ENCODE measurements at regions not wholly inside any gene's neighbourhood (a gene's known extent, or its start where the extent isn't known, plus 50 kb on each side); places are given as distances from the start of the nearest gene placed in this dataset.
"Not testable (repeated sequence)": the region's sequence is repeated elsewhere in the genome, so short reads cannot be mapped to it uniquely, and the experiment has no call there.

- Mint-ChIP-seq H3K36me3 (ENCODE audit: unreplicated experiment) (peaks cover 7% of the 10 kb centered on the region), H3K4me1 (ENCODE audit: low read depth, unreplicated experiment) (no peaks in the 10 kb centered on the region), H3K27ac (ENCODE audit: unreplicated experiment) (no peak overlapping the region), H3K4me3 (ENCODE audit: unreplicated experiment) (no peak overlapping the region), H3K27me3 (ENCODE audit: unreplicated experiment) (no peaks in the 10 kb centered on the region), H3K9me3 (ENCODE audit: unreplicated experiment) (peaks cover 14% of the 10 kb centered on the region)
- TF ChIP-seq CTCF (IDR thresholded peaks at IDR 0.05; ENCODE audit: partially characterized antibody, unreplicated experiment): no peak
- no peak for DNase-seq
Measured at GRCh38 chr1:73327180-73327793, 870.7 kb downstream of the LRRIQ3 start.

- H3K27me3 Mint-ChIP-seq (ENCODE audit: unreplicated experiment): no peaks in the 10 kb centered on the region
- H3K36me3 Mint-ChIP-seq (ENCODE audit: unreplicated experiment): peaks cover 1% of the 10 kb centered on the region
- H3K4me1 Mint-ChIP-seq (ENCODE audit: low read depth, unreplicated experiment): no peaks in the 10 kb centered on the region
- TF ChIP-seq CTCF (IDR thresholded peaks at IDR 0.05; ENCODE audit: partially characterized antibody, unreplicated experiment): no peak
- H3K4me3 Mint-ChIP-seq (ENCODE audit: unreplicated experiment): no peak overlapping the region
- DNase-seq: no peak
- peaks cover 14% of the 10 kb centered on the region for H3K9me3 Mint-ChIP-seq (ENCODE audit: unreplicated experiment)
- no peak overlapping the region for H3K27ac Mint-ChIP-seq (ENCODE audit: unreplicated experiment)
Measured at GRCh38 chr1:73326663-73327062, 871.3 kb downstream of the LRRIQ3 start.

GRCh38 chr1:73310797-73311381 lies 887.1 kb downstream of the LRRIQ3 start:
- no peak for DNase-seq
- H3K4me3 Mint-ChIP-seq (ENCODE audit: unreplicated experiment): no peak overlapping the region
- H3K4me1 Mint-ChIP-seq (ENCODE audit: low read depth, unreplicated experiment): no peaks in the 10 kb centered on the region
- no peaks in the 10 kb centered on the region for H3K9me3 Mint-ChIP-seq (ENCODE audit: unreplicated experiment)
- TF ChIP-seq CTCF (IDR thresholded peaks at IDR 0.05; ENCODE audit: partially characterized antibody, unreplicated experiment): no peak
- no peaks in the 10 kb centered on the region for H3K27me3 Mint-ChIP-seq (ENCODE audit: unreplicated experiment)
- H3K27ac Mint-ChIP-seq (ENCODE audit: unreplicated experiment): no peak overlapping the region
- H3K36me3 Mint-ChIP-seq (ENCODE audit: unreplicated experiment): no peaks in the 10 kb centered on the region

- Mint-ChIP-seq H3K36me3 (ENCODE audit: unreplicated experiment) (no peaks in the 10 kb centered on the region), H3K27me3 (ENCODE audit: unreplicated experiment) (no peaks in the 10 kb centered on the region), H3K27ac (ENCODE audit: unreplicated experiment) (no peak overlapping the region), H3K4me3 (ENCODE audit: unreplicated experiment) (no peak overlapping the region), H3K9me3 (ENCODE audit: unreplicated experiment) (no peaks in the 10 kb centered on the region), H3K4me1 (ENCODE audit: low read depth, unreplicated experiment) (no peaks in the 10 kb centered on the region)
- DNase-seq: no peak
- TF ChIP-seq CTCF (IDR thresholded peaks at IDR 0.05; ENCODE audit: partially characterized antibody, unreplicated experiment): no peak
Measured at GRCh38 chr1:73306899-73307555, 890.9 kb downstream of the LRRIQ3 start.

- Mint-ChIP-seq H3K9me3 (ENCODE audit: unreplicated experiment) (peaks cover 3% of the 10 kb centered on the region), H3K27me3 (ENCODE audit: unreplicated experiment) (no peaks in the 10 kb centered on the region), H3K4me3 (ENCODE audit: unreplicated experiment) (no peak overlapping the region), H3K36me3 (ENCODE audit: unreplicated experiment) (peaks cover 5% of the 10 kb centered on the region), H3K27ac (ENCODE audit: unreplicated experiment) (no peak overlapping the region), H3K4me1 (ENCODE audit: low read depth, unreplicated experiment) (no peaks in the 10 kb centered on the region)
- DNase-seq: no peak
- no peak for TF ChIP-seq CTCF (IDR thresholded peaks at IDR 0.05; ENCODE audit: partially characterized antibody, unreplicated experiment)
Measured at GRCh38 chr1:73273886-73274285, 924.1 kb downstream of the LRRIQ3 start.

GRCh38 chr1:73245196-73245595 lies 952.8 kb downstream of the LRRIQ3 start:
- H3K9me3 Mint-ChIP-seq (ENCODE audit: unreplicated experiment); DNase-seq; H3K27me3 Mint-ChIP-seq (ENCODE audit: unreplicated experiment); H3K4me1 Mint-ChIP-seq (ENCODE audit: low read depth, unreplicated experiment); H3K36me3 Mint-ChIP-seq (ENCODE audit: unreplicated experiment); H3K4me3 Mint-ChIP-seq (ENCODE audit: unreplicated experiment); H3K27ac Mint-ChIP-seq (ENCODE audit: unreplicated experiment): not testable (repeated sequence)

Data from glutamatergic neuron (in vitro differentiated cells).